HEK293 (cell line): ENCODE measurements at regions not wholly inside any gene's neighbourhood (a gene's known extent, or its start where the extent isn't known, plus 50 kb on each side); places are given as distances from the start of the nearest gene placed in this dataset.

ENCODE experiments used
- AEBP2 ChIP-seq: fragments of 450-650 bp; formaldehyde crosslinking; IDR thresholded peaks from 2 replicates; pipeline ENCODE4 v1.5.1; 2016; ENCODE audit warnings: missing biosample characterization, missing genetic modification characterization, borderline replicate concordance
- GLIS2 ChIP-seq: fragments of 450-650 bp; formaldehyde crosslinking; IDR thresholded peaks from 2 replicates; pipeline ENCODE4 v1.5.1; 2016; ENCODE audit warnings: missing biosample characterization, missing genetic modification characterization
- ZBTB7A ChIP-seq: fragments of 450-650 bp; formaldehyde crosslinking; IDR thresholded peaks from 2 replicates; pipeline ENCODE4 v1.5.1; 2016; ENCODE audit warnings: low read depth, missing biosample characterization, missing genetic modification characterization
- ZEB2 ChIP-seq: fragments of 450-650 bp; formaldehyde crosslinking; IDR thresholded peaks from 2 replicates; pipeline ENCODE4 v1.5.1; 2016; ENCODE audit warnings: missing biosample characterization, missing genetic modification characterization
- ZNF174 ChIP-seq: fragments of 450-650 bp; formaldehyde crosslinking; IDR thresholded peaks from 2 replicates; pipeline ENCODE4 v1.5.0; 2017; ENCODE audit warnings: missing biosample characterization, mild to moderate bottlenecking, missing genetic modification characterization
- ZNF670 ChIP-seq: fragments of 450-650 bp; formaldehyde crosslinking; IDR thresholded peaks from 2 replicates; pipeline ENCODE4 v1.5.1; 2016; ENCODE audit warnings: missing biosample characterization, missing genetic modification characterization, low read depth
- ZNF707 ChIP-seq: fragments of 450-650 bp; formaldehyde crosslinking; IDR thresholded peaks from 2 replicates; pipeline ENCODE4 v1.5.1; 2016; ENCODE audit warnings: missing biosample characterization, missing genetic modification characterization
- ZSCAN30 ChIP-seq: fragments of 450-650 bp; IDR thresholded peaks from 2 replicates; pipeline ENCODE4 v1.5.1; 2018; ENCODE audit warnings: missing biosample characterization, mild to moderate bottlenecking, missing genetic modification characterization, moderate library complexity
- TF ChIP-seq, protein P1 (sequence below): fragments of 450-650 bp; formaldehyde crosslinking; IDR thresholded peaks from 2 replicates; pipeline ENCODE4 v1.5.1; 2016; ENCODE audit warnings: missing biosample characterization, missing genetic modification characterization
- TF ChIP-seq, protein P2 (sequence below): fragments of 450-650 bp; formaldehyde crosslinking; IDR thresholded peaks from 2 replicates; pipeline ENCODE4 v1.5.1; 2016; ENCODE audit warnings: missing biosample characterization, missing genetic modification characterization

DNA sequence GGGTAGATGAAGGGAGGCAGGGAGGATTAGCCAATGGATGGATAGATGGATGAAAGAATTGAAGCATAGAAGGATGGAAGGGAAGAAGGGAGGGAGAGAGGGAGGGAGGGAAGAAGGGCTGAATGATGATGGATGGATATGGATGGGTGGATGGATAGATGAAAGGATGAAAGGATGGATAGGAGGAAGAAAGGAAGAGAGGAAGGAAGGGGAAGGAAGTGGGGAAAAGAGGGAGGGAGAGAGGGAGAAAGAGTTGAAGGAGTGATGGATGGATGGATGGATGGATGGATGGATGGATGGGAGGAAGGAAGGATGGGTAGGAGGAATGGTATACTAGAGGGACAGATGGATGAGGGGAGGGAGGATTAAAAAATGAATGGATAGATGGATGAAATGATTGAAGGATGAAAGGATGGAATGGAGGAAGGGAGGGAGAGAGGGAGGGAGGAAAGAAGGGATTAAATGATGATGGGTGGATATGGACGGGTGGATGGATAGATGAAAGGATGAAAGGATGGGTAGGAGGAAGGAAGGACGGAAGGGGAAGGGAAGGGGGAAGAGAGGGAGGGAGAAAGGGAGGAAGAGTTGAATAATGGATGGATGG, 145.9 kb downstream of the MN1 start:
- no peak for TF ChIP-seq ZSCAN30 (tag by site-specific recombination)
- no peak for TF ChIP-seq AEBP2 (tag by site-specific recombination)
- TF ChIP-seq, protein P1, sequence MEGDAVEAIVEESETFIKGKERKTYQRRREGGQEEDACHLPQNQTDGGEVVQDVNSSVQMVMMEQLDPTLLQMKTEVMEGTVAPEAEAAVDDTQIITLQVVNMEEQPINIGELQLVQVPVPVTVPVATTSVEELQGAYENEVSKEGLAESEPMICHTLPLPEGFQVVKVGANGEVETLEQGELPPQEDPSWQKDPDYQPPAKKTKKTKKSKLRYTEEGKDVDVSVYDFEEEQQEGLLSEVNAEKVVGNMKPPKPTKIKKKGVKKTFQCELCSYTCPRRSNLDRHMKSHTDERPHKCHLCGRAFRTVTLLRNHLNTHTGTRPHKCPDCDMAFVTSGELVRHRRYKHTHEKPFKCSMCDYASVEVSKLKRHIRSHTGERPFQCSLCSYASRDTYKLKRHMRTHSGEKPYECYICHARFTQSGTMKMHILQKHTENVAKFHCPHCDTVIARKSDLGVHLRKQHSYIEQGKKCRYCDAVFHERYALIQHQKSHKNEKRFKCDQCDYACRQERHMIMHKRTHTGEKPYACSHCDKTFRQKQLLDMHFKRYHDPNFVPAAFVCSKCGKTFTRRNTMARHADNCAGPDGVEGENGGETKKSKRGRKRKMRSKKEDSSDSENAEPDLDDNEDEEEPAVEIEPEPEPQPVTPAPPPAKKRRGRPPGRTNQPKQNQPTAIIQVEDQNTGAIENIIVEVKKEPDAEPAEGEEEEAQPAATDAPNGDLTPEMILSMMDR (tag by site-specific recombination), result no peak
- TF ChIP-seq GLIS2 (tag by site-specific recombination), result no peak
- no peak for TF ChIP-seq ZNF707 (tag by site-specific recombination)
- no peak for TF ChIP-seq ZEB2 (tag by site-specific recombination)
- TF ChIP-seq ZNF174 (tag by site-specific recombination), result no peak
- TF ChIP-seq, protein P2, sequence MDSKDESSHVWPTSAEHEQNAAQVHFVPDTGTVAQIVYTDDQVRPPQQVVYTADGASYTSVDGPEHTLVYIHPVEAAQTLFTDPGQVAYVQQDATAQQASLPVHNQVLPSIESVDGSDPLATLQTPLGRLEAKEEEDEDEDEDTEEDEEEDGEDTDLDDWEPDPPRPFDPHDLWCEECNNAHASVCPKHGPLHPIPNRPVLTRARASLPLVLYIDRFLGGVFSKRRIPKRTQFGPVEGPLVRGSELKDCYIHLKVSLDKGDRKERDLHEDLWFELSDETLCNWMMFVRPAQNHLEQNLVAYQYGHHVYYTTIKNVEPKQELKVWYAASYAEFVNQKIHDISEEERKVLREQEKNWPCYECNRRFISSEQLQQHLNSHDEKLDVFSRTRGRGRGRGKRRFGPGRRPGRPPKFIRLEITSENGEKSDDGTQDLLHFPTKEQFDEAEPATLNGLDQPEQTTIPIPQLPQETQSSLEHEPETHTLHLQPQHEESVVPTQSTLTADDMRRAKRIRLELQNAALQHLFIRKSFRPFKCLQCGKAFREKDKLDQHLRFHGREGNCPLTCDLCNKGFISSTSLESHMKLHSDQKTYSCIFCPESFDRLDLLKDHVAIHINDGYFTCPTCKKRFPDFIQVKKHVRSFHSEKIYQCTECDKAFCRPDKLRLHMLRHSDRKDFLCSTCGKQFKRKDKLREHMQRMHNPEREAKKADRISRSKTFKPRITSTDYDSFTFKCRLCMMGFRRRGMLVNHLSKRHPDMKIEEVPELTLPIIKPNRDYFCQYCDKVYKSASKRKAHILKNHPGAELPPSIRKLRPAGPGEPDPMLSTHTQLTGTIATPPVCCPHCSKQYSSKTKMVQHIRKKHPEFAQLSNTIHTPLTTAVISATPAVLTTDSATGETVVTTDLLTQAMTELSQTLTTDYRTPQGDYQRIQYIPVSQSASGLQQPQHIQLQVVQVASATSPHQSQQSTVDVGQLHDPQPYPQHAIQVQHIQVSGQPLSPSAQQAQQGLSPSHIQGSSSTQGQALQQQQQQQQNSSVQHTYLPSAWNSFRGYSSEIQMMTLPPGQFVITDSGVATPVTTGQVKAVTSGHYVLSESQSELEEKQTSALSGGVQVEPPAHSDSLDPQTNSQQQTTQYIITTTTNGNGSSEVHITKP (tag by site-specific recombination), result no peak
- no peak for TF ChIP-seq ZNF670 (tag by site-specific recombination)
- TF ChIP-seq ZBTB7A (tag by site-specific recombination), result no peak
